ENCODE measurements at regions not wholly inside any gene's neighbourhood (a gene's known extent, or its start where the extent isn't known, plus 50 kb on each side); places are given as distances from the start of the nearest gene placed in this dataset.

GRCh38 chr2:205908212-205909183 lies 177.5 kb downstream of the INO80D start:
- TF ChIP-seq CTCF (IDR thresholded peaks at IDR 0.05) (no peak), TCF7L2 (IDR thresholded peaks at IDR 0.05; ENCODE audit: low read depth, low read length) (no peak), POLR2AphosphoS5 (IDR thresholded peaks at IDR 0.05; ENCODE audit: low read depth, low read length) (no peak), SIN3A (IDR thresholded peaks at IDR 0.05; ENCODE audit: borderline replicate concordance, insufficient read depth, low read depth, low read length) (no peak)
- TF ChIP-seq, protein P1, sequence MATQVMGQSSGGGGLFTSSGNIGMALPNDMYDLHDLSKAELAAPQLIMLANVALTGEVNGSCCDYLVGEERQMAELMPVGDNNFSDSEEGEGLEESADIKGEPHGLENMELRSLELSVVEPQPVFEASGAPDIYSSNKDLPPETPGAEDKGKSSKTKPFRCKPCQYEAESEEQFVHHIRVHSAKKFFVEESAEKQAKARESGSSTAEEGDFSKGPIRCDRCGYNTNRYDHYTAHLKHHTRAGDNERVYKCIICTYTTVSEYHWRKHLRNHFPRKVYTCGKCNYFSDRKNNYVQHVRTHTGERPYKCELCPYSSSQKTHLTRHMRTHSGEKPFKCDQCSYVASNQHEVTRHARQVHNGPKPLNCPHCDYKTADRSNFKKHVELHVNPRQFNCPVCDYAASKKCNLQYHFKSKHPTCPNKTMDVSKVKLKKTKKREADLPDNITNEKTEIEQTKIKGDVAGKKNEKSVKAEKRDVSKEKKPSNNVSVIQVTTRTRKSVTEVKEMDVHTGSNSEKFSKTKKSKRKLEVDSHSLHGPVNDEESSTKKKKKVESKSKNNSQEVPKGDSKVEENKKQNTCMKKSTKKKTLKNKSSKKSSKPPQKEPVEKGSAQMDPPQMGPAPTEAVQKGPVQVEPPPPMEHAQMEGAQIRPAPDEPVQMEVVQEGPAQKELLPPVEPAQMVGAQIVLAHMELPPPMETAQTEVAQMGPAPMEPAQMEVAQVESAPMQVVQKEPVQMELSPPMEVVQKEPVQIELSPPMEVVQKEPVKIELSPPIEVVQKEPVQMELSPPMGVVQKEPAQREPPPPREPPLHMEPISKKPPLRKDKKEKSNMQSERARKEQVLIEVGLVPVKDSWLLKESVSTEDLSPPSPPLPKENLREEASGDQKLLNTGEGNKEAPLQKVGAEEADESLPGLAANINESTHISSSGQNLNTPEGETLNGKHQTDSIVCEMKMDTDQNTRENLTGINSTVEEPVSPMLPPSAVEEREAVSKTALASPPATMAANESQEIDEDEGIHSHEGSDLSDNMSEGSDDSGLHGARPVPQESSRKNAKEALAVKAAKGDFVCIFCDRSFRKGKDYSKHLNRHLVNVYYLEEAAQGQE (IDR thresholded peaks at IDR 0.05; ENCODE audit: insufficient read depth in 1 of 2, low read depth in 2 of 2, low read length in 1 of 2), result no peak

Data from Panc1 (cell line).